K562 (cell line): ENCODE measurements at regions not wholly inside any gene's neighbourhood (a gene's known extent, or its start where the extent isn't known, plus 50 kb on each side); places are given as distances from the start of the nearest gene placed in this dataset.

Source experiments
- ATAC-seq: fragments of 200-7000 bp; cut with Tn5 transposase; 3 replicates; pipeline ENCODE4 v1.9.1; 2020; ENCODE audit warnings: moderate library complexity
- BruUV-seq: library from RNA; stranded (reverse); fragments of 400-500 nt; replicated peaks from 2 replicates; lab custom pipeline; 2021; lab: Mats Ljungman, UMichigan
- CTCF ChIA-PET: fragments of 300-600 bp; formaldehyde crosslinking; extraction: SDS; loops from one replicate; lab custom pipeline; 2021; ENCODE audit warnings: low intra/inter-chr PET ratio; lab: Yijun Ruan, JAX
- POLR2A ChIA-PET: fragments of 300-600, 350-650 bp; sonication (Branson Sonifier 250); formaldehyde crosslinking; extraction: SDS; loops from one replicate; lab custom pipeline; 2021; ENCODE audit warnings: antibody characterized with exemption, inconsistent platforms; lab: Yijun Ruan, JAX
- DNase-seq, 4 experiments: peaks; one replicate each; pipeline versions ENCODE4 v3.0.0 to v3.0.0-alpha.2; 2011 to 2018; ENCODE audit warnings: low spot score in 3 of 4, mixed read lengths in 3 of 4; ENCODE audit errors: extremely low read depth in 1 of 4
- FAIRE-seq: peaks from 2 replicates; lab custom pipeline; 2011; peaks lifted over from hg19 to GRCh38; lab: Jason Lieb, UNC
- H2AFZ ChIP-seq: 2 replicates; pipeline ENCODE4 v1.6.0; 2011; ENCODE audit warnings: low read depth, low read length, control low read depth, inconsistent platforms
- H3K27ac ChIP-seq: fragments of 200-600 bp; 3 replicates; pipeline ENCODE4 v1.8.0; 2011; ENCODE audit warnings: low read depth, mild to moderate bottlenecking, control low read depth, inconsistent platforms, low read length, moderate library complexity, mixed read lengths; ENCODE audit errors: extremely low read depth
- H3K27me3 ChIP-seq, 2 experiments: fragments of 300-600 bp in 1 of 2; 2 replicates in 1 of 2; 3 replicates in 1 of 2; pipeline versions ENCODE4 v1.6.0 to v1.8.0; 2011; ENCODE audit warnings: inconsistent platforms in 2 of 2, low read length in 2 of 2, mild to moderate bottlenecking in 1 of 2, mixed read lengths in 1 of 2, moderate library complexity in 1 of 2; ENCODE audit not compliant: control insufficient read depth in 2 of 2, insufficient read depth in 2 of 2
- H3K36me3 ChIP-seq: fragments of 300-600 bp; 3 replicates; pipeline ENCODE4 v1.8.0; 2011; ENCODE audit warnings: mild to moderate bottlenecking, low read length, inconsistent platforms; ENCODE audit not compliant: control insufficient read depth, insufficient read depth
- H3K4me1 ChIP-seq, 2 experiments: fragments of 200-600 bp in 1 of 2; replicated peaks in 1 of 2; 2 replicates in 1 of 2; 3 replicates in 1 of 2; pipeline versions ENCODE4 v1.5.1 to v1.8.0; 2011; ENCODE audit warnings: inconsistent platforms in 2 of 2, low read length in 2 of 2, mild to moderate bottlenecking in 1 of 2, mixed read lengths in 1 of 2, moderate library complexity in 1 of 2; ENCODE audit not compliant: control insufficient read depth in 2 of 2, insufficient read depth in 2 of 2
- H3K4me2 ChIP-seq: 2 replicates; pipeline ENCODE4 v1.6.1; 2011; ENCODE audit warnings: low read length, control low read depth, inconsistent platforms, mixed read lengths; ENCODE audit not compliant: insufficient read depth
- H3K4me3 ChIP-seq: fragments of 200-600 bp; sonication (generic), shearing (Covaris generic); 2 replicates; pipeline ENCODE4 v1.5.1; 2016; ENCODE audit warnings: control low read depth, inconsistent platforms
- H3K79me2 ChIP-seq: fragments of 200-600 bp; 3 replicates; pipeline ENCODE4 v1.8.0; 2011; ENCODE audit warnings: low read length, inconsistent platforms; ENCODE audit not compliant: control insufficient read depth, insufficient read depth
- H3K9ac ChIP-seq, 2 experiments: 2 replicates each; pipeline versions ENCODE4 v1.6.0 to v1.6.1; 2011; ENCODE audit warnings: low read depth in 2 of 2, low read length in 2 of 2, control low read depth in 1 of 2, inconsistent platforms in 1 of 2, mild to moderate bottlenecking in 1 of 2, mixed read lengths in 1 of 2; ENCODE audit not compliant: insufficient read depth in 1 of 2
- H3K9me1 ChIP-seq: one replicate; pipeline ENCODE4 v1.6.0; 2011; ENCODE audit warnings: inconsistent platforms, mild to moderate bottlenecking, low read length, moderate library complexity; ENCODE audit not compliant: control insufficient read depth, insufficient read depth
- H3K9me3 ChIP-seq: replicated peaks from 2 replicates; pipeline ENCODE4 v1.5.1; 2011; ENCODE audit warnings: low read depth, low read length, inconsistent platforms; ENCODE audit not compliant: control insufficient read depth, insufficient read depth
- H4K20me1 ChIP-seq: replicated peaks from 2 replicates; pipeline ENCODE4 v1.6.1; 2011; ENCODE audit warnings: low read length, inconsistent platforms, mixed read lengths; ENCODE audit not compliant: control insufficient read depth, insufficient read depth
- CBX2 ChIP-seq: fragments of 200-600 bp; sonication (generic); IDR thresholded peaks from one replicate; pipeline ENCODE4 v1.6.1; 2012; ENCODE audit warnings: mild to moderate bottlenecking, low read length, inconsistent platforms; ENCODE audit not compliant: insufficient read depth, poor library complexity, severe bottlenecking
- CEBPZ ChIP-seq: fragments of 150-350 bp; IDR thresholded peaks from 2 replicates; pipeline ENCODE4 v1.6.1; 2014; ENCODE audit warnings: low read depth, mild to moderate bottlenecking, low read length, borderline replicate concordance
- EZH2 ChIP-seq: IDR thresholded peaks from 2 replicates; pipeline ENCODE4 v1.6.1; 2012; ENCODE audit warnings: low read depth, mild to moderate bottlenecking, inconsistent platforms, low read length, borderline replicate concordance
- FOXJ2 ChIP-seq: fragments of 200-800 bp; sonication (Bioruptor generic); IDR thresholded peaks from 2 replicates; pipeline ENCODE4 v1.6.1; 2016; ENCODE audit warnings: missing genetic modification characterization, missing compliant biosample characterization
- HINFP ChIP-seq: fragments of 450-650 bp; conservative IDR thresholded peaks from 2 replicates; pipeline ENCODE4 v1.6.1; 2016; ENCODE audit warnings: missing genetic modification characterization, low read depth, mild to moderate bottlenecking, control low read depth, missing compliant biosample characterization
- HMG20A ChIP-seq: fragments of 450-650 bp; formaldehyde crosslinking; conservative IDR thresholded peaks from 2 replicates; pipeline ENCODE4 v1.4.0; 2020; ENCODE audit warnings: mild to moderate bottlenecking, mixed read lengths
- HSF4 ChIP-seq: fragments of 250-450 bp; sonication (Bioruptor Pico); IDR thresholded peaks from 2 replicates; pipeline ENCODE4 v2.1.2; 2022; ENCODE audit warnings: mild to moderate bottlenecking, moderate library complexity, borderline replicate concordance
- MAFG ChIP-seq: fragments of 450-650 bp; conservative IDR thresholded peaks from 2 replicates; pipeline ENCODE4 v1.6.1; 2016; ENCODE audit warnings: missing genetic modification characterization, missing compliant biosample characterization
- MCM7 ChIP-seq, 2 experiments: fragments of 450-650 bp; IDR thresholded peaks; 2 replicates each; pipeline ENCODE4 v1.6.1; 2016 to 2018
- NFRKB ChIP-seq: fragments of 450-650 bp; IDR thresholded peaks from 2 replicates; pipeline ENCODE4 v1.6.1; 2016; ENCODE audit warnings: low read depth
- SIX5 ChIP-seq, 2 experiments: IDR thresholded peaks; 2 replicates each; pipeline ENCODE4 v1.6.1; 2011; ENCODE audit warnings: low read length in 2 of 2, borderline replicate concordance in 1 of 2, low read depth in 1 of 2, mild to moderate bottlenecking in 1 of 2, moderate library complexity in 1 of 2; ENCODE audit not compliant: insufficient read depth in 1 of 2
- SREBF1 ChIP-seq: fragments of 150-350 bp; IDR thresholded peaks from 2 replicates; pipeline ENCODE4 v1.6.1; 2014; ENCODE audit warnings: antibody characterized with exemption, low read depth, low read length, borderline replicate concordance
- TAF7 ChIP-seq: fragments of 450-650 bp; IDR thresholded peaks from 2 replicates; pipeline ENCODE4 v1.6.1; 2016; ENCODE audit warnings: missing genetic modification characterization, missing compliant biosample characterization
- THRAP3 ChIP-seq: fragments of 450-650 bp; IDR thresholded peaks from 2 replicates; pipeline ENCODE4 v1.6.1; 2016; ENCODE audit warnings: mild to moderate bottlenecking, inconsistent platforms, borderline replicate concordance
- ZNF143 ChIP-seq: sonication (generic); formaldehyde crosslinking; IDR thresholded peaks from 2 replicates; pipeline ENCODE4 v1.9.0; 2022; ENCODE audit warnings: mild to moderate bottlenecking, missing genetic modification reagents
- ZSCAN32 ChIP-seq: fragments of 450-650 bp; formaldehyde crosslinking; IDR thresholded peaks from 2 replicates; pipeline ENCODE4 v1.4.0; 2020; ENCODE audit warnings: mild to moderate bottlenecking, moderate library complexity
- WGBS: fragments of 100-300 bp; shearing (Covaris generic); methylation state at CpG from one replicate; pipeline ENCODE4 v1.1.6; 2016; ENCODE audit warnings: low coverage, mixed read lengths; ENCODE audit not compliant: insufficient coverage; ENCODE audit errors: missing lambda C conversion rate; 5-methylcytosine and 5-hydroxymethylcytosine counted together
- in situ Hi-C: fragments of 300-500 bp; cut with MboI; formaldehyde crosslinking; loops from 4 replicates; pipeline ENCODE4 v1.15.0; 2018; ENCODE audit warnings: inconsistent platforms, mixed read lengths
- intact Hi-C: fragments of 100-400 bp; cut with micrococcal nuclease; formaldehyde crosslinking; loops from 2 replicates; pipeline ENCODE4 v1.14.2; 2022
- TF ChIP-seq, protein P1 (sequence below): fragments of 450-650 bp; IDR thresholded peaks from 2 replicates; pipeline ENCODE4 v1.6.1; 2016; ENCODE audit warnings: missing biosample characterization, missing genetic modification characterization

GRCh38 chr11:29669310-29669709, 347.5 kb downstream of the KCNA4 start (continued):
- TF ChIP-seq CEBPZ = no peak
- TF ChIP-seq HSF4 (CRISPR knock-in tag) = no peak
- no peak for TF ChIP-seq ZNF143 (CRISPR knock-in tag)
- TF ChIP-seq THRAP3 = no peak
- TF ChIP-seq NFRKB = no peak
- TF ChIP-seq, all 486 proteins: peak for 0

- H3K27ac ChIP-seq = no peak overlapping the region
- H3K79me2 ChIP-seq = no peaks in the 10 kb centered on the region
- no peaks in the 10 kb centered on the region for H3K27me3 ChIP-seq
- H3K36me3 ChIP-seq = no peaks in the 10 kb centered on the region
- ChIA-PET POLR2A (no interaction called here), CTCF (no interaction called here)
- H3K4me3 ChIP-seq = no peak overlapping the region
- H3K9me3 ChIP-seq = no peaks in the 10 kb centered on the region; the same call in 1 of the 2 replicates
- DNase-seq = no peak
- WGBS = 7% methylated on average over 2 of the region's 2 CpGs
- no TSS peak for BruUV-seq
- intact Hi-C loops (no loop called here), in situ Hi-C loops (no loop called here)
- H3K4me2 ChIP-seq = no peak overlapping the region
- FAIRE-seq = no peak
- no peaks in the 10 kb centered on the region for H3K4me1 ChIP-seq
- H3K9me1 ChIP-seq = no peaks in the 10 kb centered on the region
- H4K20me1 ChIP-seq = no peaks in the 10 kb centered on the region
- ATAC-seq = no peak
- H3K9ac ChIP-seq = no peak overlapping the region
- no peak overlapping the region for H2AFZ ChIP-seq
- TF ChIP-seq HINFP (tag) = no peak
- no peak for TF ChIP-seq HMG20A (CRISPR knock-in tag)
- TF ChIP-seq MAFG (tag) = no peak
- TF ChIP-seq CBX2 = no peak
- TF ChIP-seq SREBF1 = no peak
- no peak for TF ChIP-seq ZSCAN32 (CRISPR knock-in tag)
- no peak for TF ChIP-seq MCM7 (IDR thresholded peaks at IDR 0.05)
- TF ChIP-seq FOXJ2 (tag) = no peak
- no peak for TF ChIP-seq EZH2
- TF ChIP-seq TAF7 (tag) = no peak
- TF ChIP-seq SIX5 (IDR thresholded peaks at IDR 0.05; ENCODE audit: borderline replicate concordance in 1 of 2, insufficient read depth in 1 of 2, low read depth in 1 of 2, low read length in 2 of 2) = no peak
- TF ChIP-seq, protein P1, sequence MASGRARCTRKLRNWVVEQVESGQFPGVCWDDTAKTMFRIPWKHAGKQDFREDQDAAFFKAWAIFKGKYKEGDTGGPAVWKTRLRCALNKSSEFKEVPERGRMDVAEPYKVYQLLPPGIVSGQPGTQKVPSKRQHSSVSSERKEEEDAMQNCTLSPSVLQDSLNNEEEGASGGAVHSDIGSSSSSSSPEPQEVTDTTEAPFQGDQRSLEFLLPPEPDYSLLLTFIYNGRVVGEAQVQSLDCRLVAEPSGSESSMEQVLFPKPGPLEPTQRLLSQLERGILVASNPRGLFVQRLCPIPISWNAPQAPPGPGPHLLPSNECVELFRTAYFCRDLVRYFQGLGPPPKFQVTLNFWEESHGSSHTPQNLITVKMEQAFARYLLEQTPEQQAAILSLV (tag) = no peak
Observed at GRCh38 chr11:29657709-29658108, 359.1 kb downstream of the KCNA4 start.
